A673 (cell line): ENCODE measurements at regions not wholly inside any gene's neighbourhood (a gene's known extent, or its start where the extent isn't known, plus 50 kb on each side); places are given as distances from the start of the nearest gene placed in this dataset.

Experiments
- EZH2 ChIP-seq: fragments of 200-600 bp; sonication (generic); IDR thresholded peaks from 2 replicates; pipeline ENCODE4 v1.6.1; 2017; ENCODE audit warnings: borderline replicate concordance, low read depth, mild to moderate bottlenecking, mixed read lengths, antibody characterized with exemption, low read length; ENCODE audit not compliant: poor library complexity, severe bottlenecking
- TF ChIP-seq, protein P1 (sequence below): fragments of 300-800, 200-600 bp; sonication (generic); conservative IDR thresholded peaks from 2 replicates; pipeline ENCODE4 v1.5.1; 2017; ENCODE audit warnings: low read depth, mild to moderate bottlenecking, antibody characterized with exemption, low read length, moderate library complexity, mixed read lengths

DNA sequence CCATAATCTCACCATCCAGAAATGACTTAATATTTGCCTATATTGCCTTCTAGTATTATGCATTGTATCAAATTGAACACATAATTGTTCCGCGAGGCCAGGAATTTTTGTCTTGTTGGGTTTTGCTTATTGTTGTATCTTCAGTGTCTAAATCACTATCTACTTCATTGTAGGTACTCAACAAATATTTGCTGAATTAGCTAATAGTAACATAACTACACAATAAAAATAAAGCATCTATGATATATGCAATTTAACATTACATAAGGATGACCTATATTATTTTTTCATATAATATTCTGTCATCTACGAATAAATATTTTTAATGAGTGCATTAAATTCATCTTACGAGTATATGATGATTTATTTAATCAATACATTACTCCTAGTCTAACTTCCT lies 656.3 kb downstream of the ETNK1 start:
- no peak for TF ChIP-seq EZH2
- TF ChIP-seq, protein P1, sequence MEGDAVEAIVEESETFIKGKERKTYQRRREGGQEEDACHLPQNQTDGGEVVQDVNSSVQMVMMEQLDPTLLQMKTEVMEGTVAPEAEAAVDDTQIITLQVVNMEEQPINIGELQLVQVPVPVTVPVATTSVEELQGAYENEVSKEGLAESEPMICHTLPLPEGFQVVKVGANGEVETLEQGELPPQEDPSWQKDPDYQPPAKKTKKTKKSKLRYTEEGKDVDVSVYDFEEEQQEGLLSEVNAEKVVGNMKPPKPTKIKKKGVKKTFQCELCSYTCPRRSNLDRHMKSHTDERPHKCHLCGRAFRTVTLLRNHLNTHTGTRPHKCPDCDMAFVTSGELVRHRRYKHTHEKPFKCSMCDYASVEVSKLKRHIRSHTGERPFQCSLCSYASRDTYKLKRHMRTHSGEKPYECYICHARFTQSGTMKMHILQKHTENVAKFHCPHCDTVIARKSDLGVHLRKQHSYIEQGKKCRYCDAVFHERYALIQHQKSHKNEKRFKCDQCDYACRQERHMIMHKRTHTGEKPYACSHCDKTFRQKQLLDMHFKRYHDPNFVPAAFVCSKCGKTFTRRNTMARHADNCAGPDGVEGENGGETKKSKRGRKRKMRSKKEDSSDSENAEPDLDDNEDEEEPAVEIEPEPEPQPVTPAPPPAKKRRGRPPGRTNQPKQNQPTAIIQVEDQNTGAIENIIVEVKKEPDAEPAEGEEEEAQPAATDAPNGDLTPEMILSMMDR: no peak
